Hepatocyte (in vitro differentiated cells): ENCODE measurements at regions not wholly inside any gene's neighbourhood (a gene's known extent, or its start where the extent isn't known, plus 50 kb on each side); places are given as distances from the start of the nearest gene placed in this dataset.

Experiments
- DNase-seq: peaks from one replicate; pipeline ENCODE4 v3.0.0-alpha.2; 2016; ENCODE audit warnings: low spot score
- H2AFZ ChIP-seq: fragments of 200-600 bp; sonication (generic); 2 replicates; pipeline ENCODE4 v1.6.0; 2016; ENCODE audit warnings: antibody characterized with exemption, mild to moderate bottlenecking
- H3K27ac ChIP-seq: fragments of 200-600 bp; sonication (generic); 2 replicates; pipeline ENCODE4 v1.5.1; 2016; ENCODE audit warnings: mild to moderate bottlenecking
- H3K27me3 ChIP-seq: fragments of 200-600 bp; sonication (generic); 2 replicates; pipeline ENCODE4 v1.6.1; 2016
- H3K36me3 ChIP-seq: fragments of 200-600 bp; sonication (generic); replicated peaks from 2 replicates; pipeline ENCODE4 v1.5.1; 2016; ENCODE audit warnings: low read depth; ENCODE audit not compliant: insufficient read depth
- H3K4me1 ChIP-seq: fragments of 200-600 bp; sonication (generic); 2 replicates; pipeline ENCODE4 v1.5.1; 2016; ENCODE audit warnings: mild to moderate bottlenecking, moderate library complexity; ENCODE audit not compliant: insufficient read depth
- H3K4me2 ChIP-seq: fragments of 200-600 bp; sonication (generic); 2 replicates; pipeline ENCODE4 v1.6.0; 2016
- H3K4me3 ChIP-seq: fragments of 200-600 bp; sonication (generic); 2 replicates; pipeline ENCODE4 v1.5.1; 2016; ENCODE audit warnings: mild to moderate bottlenecking
- H3K79me2 ChIP-seq: fragments of 200-600 bp; sonication (generic); 2 replicates; pipeline ENCODE4 v1.6.0; 2017; ENCODE audit warnings: mild to moderate bottlenecking
- H3K9me2 ChIP-seq: fragments of 200-600 bp; sonication (generic); replicated peaks from 2 replicates; pipeline ENCODE4 v1.6.0; 2017; ENCODE audit warnings: mild to moderate bottlenecking; ENCODE audit not compliant: insufficient read depth
- H3K9me3 ChIP-seq: fragments of 200-600 bp; sonication (generic); 2 replicates; pipeline ENCODE4 v1.5.1; 2016; ENCODE audit warnings: low read depth, mild to moderate bottlenecking
- H4K20me1 ChIP-seq: fragments of 200-600 bp; sonication (generic); 2 replicates; pipeline ENCODE4 v1.6.0; 2016; ENCODE audit warnings: mild to moderate bottlenecking; ENCODE audit not compliant: insufficient read depth, poor library complexity, severe bottlenecking
- CTCF ChIP-seq: fragments of 200-600 bp; sonication (generic); IDR thresholded peaks from 2 replicates; pipeline ENCODE4 v1.5.1; 2016; ENCODE audit warnings: antibody characterized with exemption, mild to moderate bottlenecking; ENCODE audit not compliant: poor library complexity
- EZH2 ChIP-seq: fragments of 200-600 bp; sonication (generic); IDR thresholded peaks from 2 replicates; pipeline ENCODE4 v1.6.1; 2016; ENCODE audit warnings: antibody characterized with exemption, mild to moderate bottlenecking, borderline replicate concordance
- EZH2phosphoT487 ChIP-seq: fragments of 200-600 bp; sonication (generic); IDR thresholded peaks from one replicate; pipeline ENCODE4 v1.6.1; 2018; ENCODE audit warnings: antibody characterized with exemption, mild to moderate bottlenecking, low read depth, moderate library complexity; ENCODE audit not compliant: unreplicated experiment, severe bottlenecking
- WGBS: methylation state at CpG from one replicate; pipeline ENCODE4 v1.1.6; 2016; ENCODE audit warnings: low lambda C conversion rate; ENCODE audit errors: missing lambda C conversion rate; 5-methylcytosine and 5-hydroxymethylcytosine counted together

DNA sequence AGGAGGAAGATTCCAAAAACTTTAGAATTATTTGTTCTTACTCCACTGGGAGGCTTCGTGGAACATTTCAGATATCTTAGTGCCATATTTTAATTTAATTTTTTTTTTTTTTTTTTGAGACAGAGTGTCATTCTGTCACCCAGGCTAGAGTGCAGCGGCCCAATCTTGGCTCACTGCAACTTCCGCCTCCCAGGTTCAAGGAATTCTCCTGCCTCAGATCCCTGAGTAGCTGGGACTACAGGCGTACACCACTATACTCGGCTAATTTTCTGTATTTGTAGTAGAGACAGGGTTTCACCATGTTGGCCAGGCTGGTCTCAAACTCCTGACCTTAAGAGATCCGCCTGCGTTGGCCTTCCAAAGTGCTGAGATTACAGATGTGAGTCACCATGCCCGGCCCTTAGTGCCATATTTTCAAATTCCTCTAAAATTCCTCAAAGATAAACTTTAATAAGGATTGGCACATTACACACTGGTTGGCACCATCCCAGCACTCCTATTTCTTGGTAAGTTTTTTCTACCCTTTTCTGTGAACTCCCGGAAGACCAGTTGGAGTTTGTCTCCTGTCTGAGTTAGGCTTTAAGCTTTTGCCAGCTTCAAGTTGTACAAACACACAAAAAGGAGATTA lies 693.7 kb downstream of the MCTP2 start:
- no peak overlapping the region for H3K27ac ChIP-seq
- no peaks in the 10 kb centered on the region for H3K9me3 ChIP-seq
- H3K36me3 ChIP-seq, result no peaks in the 10 kb centered on the region
- no peak overlapping the region for H2AFZ ChIP-seq
- H3K4me1 ChIP-seq, result no peaks in the 10 kb centered on the region
- no peaks in the 10 kb centered on the region for H3K9me2 ChIP-seq
- H3K27me3 ChIP-seq, result no peaks in the 10 kb centered on the region
- H3K79me2 ChIP-seq, result no peaks in the 10 kb centered on the region
- H3K4me2 ChIP-seq, result no peak overlapping the region
- no peak overlapping the region for H3K4me3 ChIP-seq
- WGBS, result 92% methylated on average over 9 of the region's 9 CpGs
- DNase-seq, result no peak
- TF ChIP-seq EZH2phosphoT487 (no peak), CTCF (no peak), EZH2 (no peak)
- H4K20me1 ChIP-seq, result no peaks in the 10 kb centered on the region

- H3K79me2 ChIP-seq, result no peaks in the 10 kb centered on the region
- H3K9me2 ChIP-seq, result no peaks in the 10 kb centered on the region
- no peaks in the 10 kb centered on the region for H3K27me3 ChIP-seq
- TF ChIP-seq EZH2, result no peak
- no peak for TF ChIP-seq EZH2phosphoT487
- TF ChIP-seq CTCF, result no peak
- no peak overlapping the region for H3K27ac ChIP-seq
- no peaks in the 10 kb centered on the region for H4K20me1 ChIP-seq
- no peaks in the 10 kb centered on the region for H3K9me3 ChIP-seq
- no peak overlapping the region for H2AFZ ChIP-seq
- DNase-seq, result no peak
- H3K4me3 ChIP-seq, result no peak overlapping the region
- H3K4me1 ChIP-seq, result no peaks in the 10 kb centered on the region
- no peaks in the 10 kb centered on the region for H3K36me3 ChIP-seq
- 90% methylated on average over 3 of the region's 3 CpGs for WGBS
- H3K4me2 ChIP-seq, result no peak overlapping the region
Measured at GRCh38 chr15:94925680-94926079, 694.3 kb downstream of the MCTP2 start.

- Histone ChIP-seq H3K9me3 (no peaks in the 10 kb centered on the region), H2AFZ (no peak overlapping the region), H3K36me3 (no peaks in the 10 kb centered on the region), H3K4me1 (no peaks in the 10 kb centered on the region), H3K4me3 (no peak overlapping the region), H3K4me2 (no peak overlapping the region), H3K27ac (no peak overlapping the region), H4K20me1 (no peaks in the 10 kb centered on the region), H3K9me2 (no peaks in the 10 kb centered on the region), H3K79me2 (no peaks in the 10 kb centered on the region), H3K27me3 (no peaks in the 10 kb centered on the region)
- TF ChIP-seq EZH2phosphoT487, result no peak
- TF ChIP-seq EZH2, result no peak
- no peak for TF ChIP-seq CTCF
- DNase-seq, result no peak
- 84% methylated on average over 3 of the region's 3 CpGs for WGBS
Measured at GRCh38 chr15:94927003-94927402, 695.6 kb downstream of the MCTP2 start.

DNA sequence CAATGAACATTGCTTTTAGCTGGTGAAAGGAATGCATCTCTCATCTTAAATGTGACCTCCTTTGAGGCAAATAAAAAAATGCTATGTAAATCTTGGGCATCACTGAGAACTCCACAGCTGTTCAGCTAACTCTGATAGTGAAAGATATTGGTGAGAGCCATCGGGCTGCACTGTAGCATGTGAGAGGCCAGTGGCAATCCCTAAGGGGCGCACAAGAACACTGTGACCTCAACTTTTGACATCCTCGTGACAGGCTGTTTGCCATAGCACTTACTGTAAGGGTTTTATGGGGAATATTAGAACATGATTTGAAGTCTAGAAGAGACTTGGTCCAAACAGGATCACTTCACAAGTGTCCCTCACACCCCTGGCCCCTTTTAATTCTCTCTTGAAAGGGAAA lies 697.9 kb downstream of the MCTP2 start:
- H3K27me3 ChIP-seq, result no peaks in the 10 kb centered on the region
- no peak for DNase-seq
- no peak overlapping the region for H3K4me3 ChIP-seq
- H2AFZ ChIP-seq, result no peak overlapping the region
- WGBS, result 84% methylated on average over 3 of the region's 3 CpGs
- no peaks in the 10 kb centered on the region for H3K4me1 ChIP-seq
- H3K4me2 ChIP-seq, result no peak overlapping the region
- H3K9me3 ChIP-seq, result no peaks in the 10 kb centered on the region
- H3K36me3 ChIP-seq, result no peaks in the 10 kb centered on the region
- H3K9me2 ChIP-seq, result no peaks in the 10 kb centered on the region
- H4K20me1 ChIP-seq, result no peaks in the 10 kb centered on the region
- no peaks in the 10 kb centered on the region for H3K79me2 ChIP-seq
- no peak for TF ChIP-seq EZH2
- TF ChIP-seq EZH2phosphoT487, result no peak
- no peak for TF ChIP-seq CTCF
- no peak overlapping the region for H3K27ac ChIP-seq
